ENCODE measurements at regions not wholly inside any gene's neighbourhood (a gene's known extent, or its start where the extent isn't known, plus 50 kb on each side); places are given as distances from the start of the nearest gene placed in this dataset.

- no peak overlapping the region for H3K4me3 ChIP-seq
- 43% methylated on average over 1 of the region's 1 CpG for WGBS
- no peaks in the 10 kb centered on the region for H3K36me3 ChIP-seq
- DNase-seq (ENCODE audit: extremely low spot score): no peak
- TF ChIP-seq POLR2A (IDR thresholded peaks at IDR 0.05; ENCODE audit: low read depth) (no peak), EP300 (IDR thresholded peaks at IDR 0.05) (no peak), POLR2AphosphoS5 (IDR thresholded peaks at IDR 0.05) (no peak)
- TF ChIP-seq, protein P1, sequence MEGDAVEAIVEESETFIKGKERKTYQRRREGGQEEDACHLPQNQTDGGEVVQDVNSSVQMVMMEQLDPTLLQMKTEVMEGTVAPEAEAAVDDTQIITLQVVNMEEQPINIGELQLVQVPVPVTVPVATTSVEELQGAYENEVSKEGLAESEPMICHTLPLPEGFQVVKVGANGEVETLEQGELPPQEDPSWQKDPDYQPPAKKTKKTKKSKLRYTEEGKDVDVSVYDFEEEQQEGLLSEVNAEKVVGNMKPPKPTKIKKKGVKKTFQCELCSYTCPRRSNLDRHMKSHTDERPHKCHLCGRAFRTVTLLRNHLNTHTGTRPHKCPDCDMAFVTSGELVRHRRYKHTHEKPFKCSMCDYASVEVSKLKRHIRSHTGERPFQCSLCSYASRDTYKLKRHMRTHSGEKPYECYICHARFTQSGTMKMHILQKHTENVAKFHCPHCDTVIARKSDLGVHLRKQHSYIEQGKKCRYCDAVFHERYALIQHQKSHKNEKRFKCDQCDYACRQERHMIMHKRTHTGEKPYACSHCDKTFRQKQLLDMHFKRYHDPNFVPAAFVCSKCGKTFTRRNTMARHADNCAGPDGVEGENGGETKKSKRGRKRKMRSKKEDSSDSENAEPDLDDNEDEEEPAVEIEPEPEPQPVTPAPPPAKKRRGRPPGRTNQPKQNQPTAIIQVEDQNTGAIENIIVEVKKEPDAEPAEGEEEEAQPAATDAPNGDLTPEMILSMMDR (IDR thresholded peaks at IDR 0.05): no peak
- intact Hi-C loops (cut with DNase I): no loop called here
- H3K9me3 ChIP-seq: no peaks in the 10 kb centered on the region
- H3K27me3 ChIP-seq: no peaks in the 10 kb centered on the region
- H3K4me1 ChIP-seq: no peaks in the 10 kb centered on the region
- H3K27ac ChIP-seq (replicated peaks in 1 of 4): no peak overlapping the region
Measured at GRCh38 chr18:64402636-64403035, 253.7 kb upstream of the LINC00305 start.

GRCh38 chr18:64401268-64402060 lies 252.6 kb upstream of the LINC00305 start:
- DNase-seq (ENCODE audit: extremely low spot score): no peak

DNA sequence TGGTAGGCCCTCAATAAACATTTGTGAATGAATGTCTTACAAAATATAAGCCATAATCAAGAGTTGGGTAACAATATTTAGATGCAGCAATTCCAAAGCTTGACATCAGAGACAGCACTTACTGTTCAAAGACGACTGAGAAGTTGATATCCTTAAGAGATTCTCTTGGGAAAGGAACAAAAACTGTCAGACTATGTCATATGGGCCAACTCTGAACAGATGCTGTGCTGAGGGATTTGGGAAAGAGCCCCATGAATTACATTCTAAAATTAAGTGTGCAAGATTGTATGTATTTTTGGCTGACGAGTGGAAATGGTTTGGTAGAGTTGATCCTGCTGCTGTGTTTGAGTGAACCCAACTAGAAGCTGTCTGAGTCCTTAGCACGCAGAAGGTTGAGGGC lies 250.7 kb upstream of the LINC00305 start:
- Histone ChIP-seq H3K4me3 (no peak overlapping the region), H3K27ac (replicated peaks in 1 of 4) (no peak overlapping the region), H3K4me1 (no peaks in the 10 kb centered on the region), H3K9me3 (no peaks in the 10 kb centered on the region), H3K36me3 (no peaks in the 10 kb centered on the region), H3K27me3 (no peaks in the 10 kb centered on the region)
- no peak for DNase-seq (ENCODE audit: extremely low spot score)
- intact Hi-C loops (cut with DNase I): loop anchor here (10.0 kb wide), 1 partner anchor 305 kb away; no protein-coding TSS in a partner anchor
- TF ChIP-seq POLR2A (IDR thresholded peaks at IDR 0.05; ENCODE audit: low read depth): no peak
- TF ChIP-seq, protein P1 (IDR thresholded peaks at IDR 0.05): no peak
- TF ChIP-seq EP300 (IDR thresholded peaks at IDR 0.05): no peak
- TF ChIP-seq POLR2AphosphoS5 (IDR thresholded peaks at IDR 0.05): no peak
- 85% methylated on average over 3 of the region's 3 CpGs for WGBS

More at GRCh38 chr18:64401268-64402060, 252.6 kb upstream of the LINC00305 start:
- no peaks in the 10 kb centered on the region for H3K36me3 ChIP-seq
- H3K4me1 ChIP-seq: no peaks in the 10 kb centered on the region
- TF ChIP-seq POLR2AphosphoS5 (IDR thresholded peaks at IDR 0.05): no peak
- no peak for TF ChIP-seq POLR2A (IDR thresholded peaks at IDR 0.05; ENCODE audit: low read depth)
- TF ChIP-seq, protein P1 (IDR thresholded peaks at IDR 0.05): no peak
- TF ChIP-seq EP300 (IDR thresholded peaks at IDR 0.05): no peak
- H3K4me3 ChIP-seq: no peak overlapping the region
- intact Hi-C loops (cut with DNase I): no loop called here
- no peaks in the 10 kb centered on the region for H3K27me3 ChIP-seq
- WGBS: 74% methylated on average over 1 of the region's 1 CpG
- no peaks in the 10 kb centered on the region for H3K9me3 ChIP-seq
- H3K27ac ChIP-seq (replicated peaks in 1 of 4): no peak overlapping the region

- WGBS: 56% methylated on average over 1 of the region's 1 CpG
Measured at GRCh38 chr18:64398320-64398719, 249.4 kb upstream of the LINC00305 start.

More at GRCh38 chr18:64398320-64398719, 249.4 kb upstream of the LINC00305 start:
- intact Hi-C loops (cut with DNase I): loop anchor here (10.0 kb wide), 1 partner anchor 304 kb away; no protein-coding TSS in a partner anchor
- TF ChIP-seq POLR2A (IDR thresholded peaks at IDR 0.05; ENCODE audit: low read depth): no peak
- TF ChIP-seq, protein P1 (IDR thresholded peaks at IDR 0.05): no peak
- no peak for TF ChIP-seq EP300 (IDR thresholded peaks at IDR 0.05)
- no peak for TF ChIP-seq POLR2AphosphoS5 (IDR thresholded peaks at IDR 0.05)
- no peak overlapping the region for H3K4me3 ChIP-seq
- no peaks in the 10 kb centered on the region for H3K36me3 ChIP-seq
- no peaks in the 10 kb centered on the region for H3K27me3 ChIP-seq
- H3K4me1 ChIP-seq: no peaks in the 10 kb centered on the region
- H3K27ac ChIP-seq (replicated peaks in 1 of 4): no peak overlapping the region
- H3K9me3 ChIP-seq: no peaks in the 10 kb centered on the region
- DNase-seq (ENCODE audit: extremely low spot score): no peak

Data from esophagus muscularis mucosa (tissue), 4 donors.